GM12878 (cell line): ENCODE measurements at regions not wholly inside any gene's neighbourhood (a gene's known extent, or its start where the extent isn't known, plus 50 kb on each side); places are given as distances from the start of the nearest gene placed in this dataset.
"Not testable (repeated sequence)": the region's sequence is repeated elsewhere in the genome, so short reads cannot be mapped to it uniquely, and the experiment has no call there.

Experiments
- CTCF ChIP-seq, 3 experiments: IDR thresholded peaks in 2 of 3; conservative IDR thresholded peaks in 1 of 3; 2 replicates each; pipeline ENCODE4 v1.5.1; 2011; ENCODE audit warnings: low read depth in 3 of 3, low read length in 3 of 3, mild to moderate bottlenecking in 3 of 3, control low read depth in 2 of 3, moderate library complexity in 2 of 3, inconsistent platforms in 1 of 3, mixed read lengths in 1 of 3; ENCODE audit not compliant: control insufficient read depth in 2 of 3, insufficient read depth in 1 of 3; ENCODE audit errors: extremely low read depth in 1 of 3
- EGR1 ChIP-seq, 2 experiments: IDR thresholded peaks; 1 replicate in 1 of 2; 2 replicates in 1 of 2; pipeline ENCODE4 v1.6.1; 2011 to 2012; ENCODE audit warnings: low read depth in 2 of 2, low read length in 2 of 2, borderline replicate concordance in 1 of 2, mild to moderate bottlenecking in 1 of 2, moderate library complexity in 1 of 2
- EZH2 ChIP-seq: IDR thresholded peaks from 2 replicates; pipeline ENCODE4 v1.6.1; 2012; ENCODE audit warnings: low read depth, mild to moderate bottlenecking, control low read depth, inconsistent platforms, low read length, borderline replicate concordance; ENCODE audit not compliant: control insufficient read depth
- HDAC2 ChIP-seq: fragments of 200-600 bp; sonication (generic); IDR thresholded peaks from 2 replicates; pipeline ENCODE4 v1.6.1; 2017
- MXI1 ChIP-seq: fragments of 150-350 bp; IDR thresholded peaks from 2 replicates; pipeline ENCODE4 v1.6.1; 2011; ENCODE audit warnings: low read depth, mild to moderate bottlenecking, inconsistent platforms, low read length, improper control_type of control experiment
- POLR2A ChIP-seq: IDR thresholded peaks from 2 replicates; pipeline ENCODE4 v1.6.1; 2011; ENCODE audit warnings: low read depth, mild to moderate bottlenecking, low read length
- POLR2AphosphoS5 ChIP-seq: IDR thresholded peaks from 2 replicates; pipeline ENCODE4 v1.6.1; 2011; ENCODE audit warnings: mild to moderate bottlenecking, low read length, inconsistent platforms
- TBL1XR1 ChIP-seq: IDR thresholded peaks from 2 replicates; pipeline ENCODE4 v1.6.1; 2012; ENCODE audit warnings: low read depth, low read length, improper control_type of control experiment
- ZBED1 ChIP-seq: IDR thresholded peaks from 2 replicates; pipeline ENCODE4 v1.6.1; 2016; ENCODE audit warnings: borderline replicate concordance

GRCh38 chr2:87910848-87911247, 85.3 kb upstream of the RGPD2 start:
- TF ChIP-seq HDAC2; MXI1; POLR2AphosphoS5; POLR2A; ZBED1; TBL1XR1; CTCF (IDR thresholded peaks at IDR 0.05 in 2 of 3, conservative IDR thresholded peaks at IDR 0.05 in 1 of 3; ENCODE audit: control insufficient read depth in 2 of 3, extremely low read depth in 1 of 3, insufficient read depth in 1 of 3, low read depth in 3 of 3, low read length in 3 of 3); EZH2; EGR1 (IDR thresholded peaks at IDR 0.05; ENCODE audit: borderline replicate concordance in 1 of 2, low read depth in 2 of 2, low read length in 2 of 2): not testable (repeated sequence)
